WTC11 (cell line): ENCODE measurements at regions not wholly inside any gene's neighbourhood (a gene's known extent, or its start where the extent isn't known, plus 50 kb on each side); places are given as distances from the start of the nearest gene placed in this dataset.

ENCODE experiments used
- ATAC-seq: fragments of 200-7000 bp; cut with Tn5 transposase; 2 replicates; pipeline ENCODE4 v1.10.0; 2021; ENCODE audit warnings: mild to moderate bottlenecking, moderate library complexity
- CTCF ChIA-PET: fragments of 300-600 bp; sonication (Branson Sonifier 250); formaldehyde crosslinking; loops from one replicate; lab custom pipeline; 2021; ENCODE audit warnings: antibody characterized with exemption; lab: Charles Lee
- POLR2A ChIA-PET: fragments of 350-600 bp; sonication (Branson Sonifier 250); formaldehyde crosslinking; loops from one replicate; lab custom pipeline; 2021; ENCODE audit warnings: antibody characterized with exemption; lab: Charles Lee
- DNase-seq: peaks from one replicate; pipeline ENCODE4 v3.0.0; 2021; ENCODE audit warnings: low spot score
- H3K27ac Mint-ChIP-seq: 2 replicates; pipeline ENCODE4 v1.8.0; 2021; ENCODE audit warnings: mixed read lengths
- H3K27me3 Mint-ChIP-seq: 2 replicates; pipeline ENCODE4 v1.8.0; 2021; ENCODE audit warnings: low read depth, mild to moderate bottlenecking, moderate library complexity, mixed read lengths
- H3K36me3 Mint-ChIP-seq: 2 replicates; pipeline ENCODE4 v1.8.0; 2021; ENCODE audit warnings: mixed read lengths
- H3K4me1 Mint-ChIP-seq: 2 replicates; pipeline ENCODE4 v1.8.0; 2022; ENCODE audit warnings: mixed read lengths
- H3K4me3 Mint-ChIP-seq: 2 replicates; pipeline ENCODE4 v1.8.0; 2021; ENCODE audit warnings: mild to moderate bottlenecking, moderate library complexity, mixed read lengths
- H3K9me3 Mint-ChIP-seq: 2 replicates; pipeline ENCODE4 v1.8.0; 2021; ENCODE audit warnings: mixed read lengths
- AFF4 ChIP-seq: sonication (generic); formaldehyde crosslinking; IDR thresholded peaks from 2 replicates; pipeline ENCODE4 v1.8.1; 2023; ENCODE audit warnings: mild to moderate bottlenecking, missing genetic modification reagents, borderline replicate concordance
- CREM ChIP-seq: sonication (generic); formaldehyde crosslinking; IDR thresholded peaks from 2 replicates; pipeline ENCODE4 v1.8.1; 2022; ENCODE audit warnings: mild to moderate bottlenecking, missing genetic modification reagents, moderate library complexity
- E2F1 ChIP-seq: sonication (generic); formaldehyde crosslinking; IDR thresholded peaks from 2 replicates; pipeline ENCODE4 v1.8.0; 2022; ENCODE audit warnings: mild to moderate bottlenecking, missing genetic modification reagents
- ELF4 ChIP-seq: sonication (generic); formaldehyde crosslinking; IDR thresholded peaks from 2 replicates; pipeline ENCODE4 v1.8.1; 2022; ENCODE audit warnings: low read depth, mild to moderate bottlenecking, moderate library complexity, missing genetic modification reagents
- FOXK1 ChIP-seq: sonication (generic); formaldehyde crosslinking; IDR thresholded peaks from 2 replicates; pipeline ENCODE4 v1.8.0; 2022; ENCODE audit warnings: mild to moderate bottlenecking, moderate library complexity, missing genetic modification reagents
- IRF2 ChIP-seq: sonication (generic); formaldehyde crosslinking; IDR thresholded peaks from 2 replicates; pipeline ENCODE4 v1.8.0; 2022; ENCODE audit warnings: low read depth, missing genetic modification reagents, borderline replicate concordance
- NR1H2 ChIP-seq: sonication (generic); formaldehyde crosslinking; IDR thresholded peaks from 2 replicates; pipeline ENCODE4 v1.9.0; 2021; ENCODE audit warnings: mild to moderate bottlenecking, moderate library complexity, missing genetic modification reagents
- NR2C2 ChIP-seq: sonication (generic); formaldehyde crosslinking; IDR thresholded peaks from 2 replicates; pipeline ENCODE4 v1.8.0; 2022; ENCODE audit warnings: mild to moderate bottlenecking, missing genetic modification reagents
- NR3C1 ChIP-seq: sonication (generic); formaldehyde crosslinking; conservative IDR thresholded peaks from 2 replicates; pipeline ENCODE4 v1.8.1; 2023; ENCODE audit warnings: low read depth, mild to moderate bottlenecking, missing genetic modification reagents
- OVOL2 ChIP-seq: fragments of 250-450 bp; sonication (Bioruptor Pico); IDR thresholded peaks from 2 replicates; pipeline ENCODE4 v1.9.0; 2021; ENCODE audit warnings: mild to moderate bottlenecking, borderline replicate concordance
- PREB ChIP-seq: sonication (generic); formaldehyde crosslinking; IDR thresholded peaks from 2 replicates; pipeline ENCODE4 v1.8.1; 2022; ENCODE audit warnings: mild to moderate bottlenecking, missing genetic modification reagents, moderate library complexity, borderline replicate concordance
- PRRX2 ChIP-seq: fragments of 250-450 bp; sonication (Bioruptor Pico); IDR thresholded peaks from 2 replicates; pipeline ENCODE4 v1.8.0; 2021; ENCODE audit warnings: mild to moderate bottlenecking
- TP53 ChIP-seq: sonication (generic); formaldehyde crosslinking; IDR thresholded peaks from 2 replicates; pipeline ENCODE4 v1.8.1; 2023; ENCODE audit warnings: mild to moderate bottlenecking, missing genetic modification reagents
- TF ChIP-seq, protein P1 (sequence below): fragments of 250-450 bp; sonication (Bioruptor Pico); IDR thresholded peaks from 2 replicates; pipeline ENCODE4 v1.9.0; 2021; ENCODE audit warnings: mild to moderate bottlenecking
- TF ChIP-seq, protein P2 (sequence below): sonication (generic); formaldehyde crosslinking; IDR thresholded peaks from 2 replicates; pipeline ENCODE4 v1.8.1; 2022; ENCODE audit warnings: low read depth, missing genetic modification reagents, borderline replicate concordance
- TF ChIP-seq, protein P3 (sequence below): sonication (generic); formaldehyde crosslinking; IDR thresholded peaks from 2 replicates; pipeline ENCODE4 v1.8.0; 2023; ENCODE audit warnings: missing genetic modification reagents, mild to moderate bottlenecking, borderline replicate concordance

- TF ChIP-seq, protein P1, sequence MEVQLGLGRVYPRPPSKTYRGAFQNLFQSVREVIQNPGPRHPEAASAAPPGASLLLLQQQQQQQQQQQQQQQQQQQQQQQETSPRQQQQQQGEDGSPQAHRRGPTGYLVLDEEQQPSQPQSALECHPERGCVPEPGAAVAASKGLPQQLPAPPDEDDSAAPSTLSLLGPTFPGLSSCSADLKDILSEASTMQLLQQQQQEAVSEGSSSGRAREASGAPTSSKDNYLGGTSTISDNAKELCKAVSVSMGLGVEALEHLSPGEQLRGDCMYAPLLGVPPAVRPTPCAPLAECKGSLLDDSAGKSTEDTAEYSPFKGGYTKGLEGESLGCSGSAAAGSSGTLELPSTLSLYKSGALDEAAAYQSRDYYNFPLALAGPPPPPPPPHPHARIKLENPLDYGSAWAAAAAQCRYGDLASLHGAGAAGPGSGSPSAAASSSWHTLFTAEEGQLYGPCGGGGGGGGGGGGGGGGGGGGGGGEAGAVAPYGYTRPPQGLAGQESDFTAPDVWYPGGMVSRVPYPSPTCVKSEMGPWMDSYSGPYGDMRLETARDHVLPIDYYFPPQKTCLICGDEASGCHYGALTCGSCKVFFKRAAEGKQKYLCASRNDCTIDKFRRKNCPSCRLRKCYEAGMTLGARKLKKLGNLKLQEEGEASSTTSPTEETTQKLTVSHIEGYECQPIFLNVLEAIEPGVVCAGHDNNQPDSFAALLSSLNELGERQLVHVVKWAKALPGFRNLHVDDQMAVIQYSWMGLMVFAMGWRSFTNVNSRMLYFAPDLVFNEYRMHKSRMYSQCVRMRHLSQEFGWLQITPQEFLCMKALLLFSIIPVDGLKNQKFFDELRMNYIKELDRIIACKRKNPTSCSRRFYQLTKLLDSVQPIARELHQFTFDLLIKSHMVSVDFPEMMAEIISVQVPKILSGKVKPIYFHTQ (CRISPR knock-in tag), result no peak
- TF ChIP-seq OVOL2, result no peak
- TF ChIP-seq, protein P2, sequence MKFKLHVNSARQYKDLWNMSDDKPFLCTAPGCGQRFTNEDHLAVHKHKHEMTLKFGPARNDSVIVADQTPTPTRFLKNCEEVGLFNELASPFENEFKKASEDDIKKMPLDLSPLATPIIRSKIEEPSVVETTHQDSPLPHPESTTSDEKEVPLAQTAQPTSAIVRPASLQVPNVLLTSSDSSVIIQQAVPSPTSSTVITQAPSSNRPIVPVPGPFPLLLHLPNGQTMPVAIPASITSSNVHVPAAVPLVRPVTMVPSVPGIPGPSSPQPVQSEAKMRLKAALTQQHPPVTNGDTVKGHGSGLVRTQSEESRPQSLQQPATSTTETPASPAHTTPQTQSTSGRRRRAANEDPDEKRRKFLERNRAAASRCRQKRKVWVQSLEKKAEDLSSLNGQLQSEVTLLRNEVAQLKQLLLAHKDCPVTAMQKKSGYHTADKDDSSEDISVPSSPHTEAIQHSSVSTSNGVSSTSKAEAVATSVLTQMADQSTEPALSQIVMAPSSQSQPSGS (CRISPR knock-in tag), result no peak
- TF ChIP-seq IRF2 (CRISPR knock-in tag), result no peak
- no peak for TF ChIP-seq TP53
- no peak for TF ChIP-seq ELF4
- TF ChIP-seq AFF4 (CRISPR knock-in tag), result no peak
- TF ChIP-seq, all 79 proteins: peak for 0
These were observed 54.1 kb upstream of the NPTX2 start (continued) for GRCh38 chr7:98562871-98563495.

- H3K27me3 Mint-ChIP-seq, result peaks cover 18% of the 10 kb centered on the region
- ATAC-seq (no peak), DNase-seq (no peak)
- H3K36me3 Mint-ChIP-seq, result peaks cover 20% of the 10 kb centered on the region
- H3K4me3 Mint-ChIP-seq, result no peak overlapping the region
- no peaks in the 10 kb centered on the region for H3K4me1 Mint-ChIP-seq
- no peak overlapping the region for H3K27ac Mint-ChIP-seq
- H3K9me3 Mint-ChIP-seq, result peaks cover 53% of the 10 kb centered on the region
- CTCF ChIA-PET, result no interaction called here
- POLR2A ChIA-PET, result no interaction called here
- no peak for TF ChIP-seq CREM (CRISPR knock-in tag)
- TF ChIP-seq NR3C1, result no peak
- no peak for TF ChIP-seq AFF4 (CRISPR knock-in tag)
- TF ChIP-seq, protein P3, sequence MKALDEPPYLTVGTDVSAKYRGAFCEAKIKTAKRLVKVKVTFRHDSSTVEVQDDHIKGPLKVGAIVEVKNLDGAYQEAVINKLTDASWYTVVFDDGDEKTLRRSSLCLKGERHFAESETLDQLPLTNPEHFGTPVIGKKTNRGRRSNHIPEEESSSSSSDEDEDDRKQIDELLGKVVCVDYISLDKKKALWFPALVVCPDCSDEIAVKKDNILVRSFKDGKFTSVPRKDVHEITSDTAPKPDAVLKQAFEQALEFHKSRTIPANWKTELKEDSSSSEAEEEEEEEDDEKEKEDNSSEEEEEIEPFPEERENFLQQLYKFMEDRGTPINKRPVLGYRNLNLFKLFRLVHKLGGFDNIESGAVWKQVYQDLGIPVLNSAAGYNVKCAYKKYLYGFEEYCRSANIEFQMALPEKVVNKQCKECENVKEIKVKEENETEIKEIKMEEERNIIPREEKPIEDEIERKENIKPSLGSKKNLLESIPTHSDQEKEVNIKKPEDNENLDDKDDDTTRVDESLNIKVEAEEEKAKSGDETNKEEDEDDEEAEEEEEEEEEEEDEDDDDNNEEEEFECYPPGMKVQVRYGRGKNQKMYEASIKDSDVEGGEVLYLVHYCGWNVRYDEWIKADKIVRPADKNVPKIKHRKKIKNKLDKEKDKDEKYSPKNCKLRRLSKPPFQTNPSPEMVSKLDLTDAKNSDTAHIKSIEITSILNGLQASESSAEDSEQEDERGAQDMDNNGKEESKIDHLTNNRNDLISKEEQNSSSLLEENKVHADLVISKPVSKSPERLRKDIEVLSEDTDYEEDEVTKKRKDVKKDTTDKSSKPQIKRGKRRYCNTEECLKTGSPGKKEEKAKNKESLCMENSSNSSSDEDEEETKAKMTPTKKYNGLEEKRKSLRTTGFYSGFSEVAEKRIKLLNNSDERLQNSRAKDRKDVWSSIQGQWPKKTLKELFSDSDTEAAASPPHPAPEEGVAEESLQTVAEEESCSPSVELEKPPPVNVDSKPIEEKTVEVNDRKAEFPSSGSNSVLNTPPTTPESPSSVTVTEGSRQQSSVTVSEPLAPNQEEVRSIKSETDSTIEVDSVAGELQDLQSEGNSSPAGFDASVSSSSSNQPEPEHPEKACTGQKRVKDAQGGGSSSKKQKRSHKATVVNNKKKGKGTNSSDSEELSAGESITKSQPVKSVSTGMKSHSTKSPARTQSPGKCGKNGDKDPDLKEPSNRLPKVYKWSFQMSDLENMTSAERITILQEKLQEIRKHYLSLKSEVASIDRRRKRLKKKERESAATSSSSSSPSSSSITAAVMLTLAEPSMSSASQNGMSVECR (CRISPR knock-in tag), result no peak
- no peak for TF ChIP-seq FOXK1 (CRISPR knock-in tag)
- no peak for TF ChIP-seq NR1H2 (CRISPR knock-in tag)
- no peak for TF ChIP-seq E2F1 (CRISPR knock-in tag)
- no peak for TF ChIP-seq PREB (CRISPR knock-in tag)
- no peak for TF ChIP-seq NR2C2 (CRISPR knock-in tag)
- TF ChIP-seq PRRX2 (CRISPR knock-in tag), result no peak
- TF ChIP-seq OVOL2, result no peak
- TF ChIP-seq TP53, result no peak
These were observed 54.7 kb upstream of the NPTX2 start for GRCh38 chr7:98562381-98562823.
